IMR-90 (cell line): ENCODE measurements at regions not wholly inside any gene's neighbourhood (a gene's known extent, or its start where the extent isn't known, plus 50 kb on each side); places are given as distances from the start of the nearest gene placed in this dataset.

Source experiments
- ATAC-seq: fragments of 200-7000 bp; cut with Tn5 transposase; 2 replicates; pipeline ENCODE4 v1.9.1; 2020; ENCODE audit warnings: low read depth, mild to moderate bottlenecking, moderate library complexity
- BruUV-seq: library from RNA; stranded (reverse); fragments of 400-500 nt; replicated peaks from 2 replicates; lab custom pipeline; 2021; lab: Mats Ljungman, UMichigan
- CTCF ChIA-PET: fragments of 300-600 bp; formaldehyde crosslinking; extraction: SDS; loops from one replicate; lab custom pipeline; 2021; ENCODE audit warnings: antibody characterized with exemption; lab: Yijun Ruan, JAX
- POLR2A ChIA-PET: fragments of 300-600 bp; sonication (Branson Sonifier 250); formaldehyde crosslinking; loops from one replicate; lab custom pipeline; 2022; ENCODE audit warnings: antibody characterized with exemption; ENCODE audit not compliant: unreplicated experiment; lab: Charles Lee
- DNase-seq: peaks from one replicate; pipeline ENCODE4 v3.0.0; 2013
- H2AFZ ChIP-seq: replicated peaks from 2 replicates; pipeline ENCODE3; 2013; ENCODE audit warnings: low read length, mild to moderate bottlenecking; ENCODE audit not compliant: poor library complexity
- H2AK5ac ChIP-seq: 2 replicates; pipeline ENCODE4 v1.6.1; 2013; ENCODE audit warnings: low read depth, low read length, inconsistent platforms
- H2AK9ac ChIP-seq: replicated peaks from 2 replicates; pipeline ENCODE3; 2013; ENCODE audit warnings: mild to moderate bottlenecking, low read depth, low read length, moderate library complexity; ENCODE audit not compliant: poor library complexity
- H2BK120ac ChIP-seq: 2 replicates; pipeline ENCODE4 v1.6.1; 2013; ENCODE audit warnings: low read depth, low read length, inconsistent platforms
- H2BK15ac ChIP-seq: 3 replicates; pipeline ENCODE4 v1.6.1; 2013; ENCODE audit warnings: low read depth, low read length, inconsistent platforms
- H2BK20ac ChIP-seq: 2 replicates; pipeline ENCODE4 v1.6.1; 2013; ENCODE audit warnings: low read depth, mild to moderate bottlenecking, inconsistent platforms, low read length, moderate library complexity
- H2BK5ac ChIP-seq: 2 replicates; pipeline ENCODE4 v1.6.1; 2013; ENCODE audit warnings: mild to moderate bottlenecking, low read depth, low read length, inconsistent platforms; ENCODE audit not compliant: poor library complexity, severe bottlenecking
- H3K14ac ChIP-seq: replicated peaks from 2 replicates; pipeline ENCODE4 v1.6.1; 2013; ENCODE audit warnings: low read depth, low read length, inconsistent platforms
- H3K18ac ChIP-seq: 2 replicates; pipeline ENCODE4 v1.6.1; 2013; ENCODE audit warnings: low read depth, low read length, control low read depth
- H3K23ac ChIP-seq: 2 replicates; pipeline ENCODE4 v1.6.1; 2013; ENCODE audit warnings: low read depth, low read length, inconsistent platforms
- H3K27ac ChIP-seq: 2 replicates; pipeline ENCODE4 v1.5.1; 2013; ENCODE audit warnings: mild to moderate bottlenecking, control low read depth, low read length; ENCODE audit not compliant: insufficient read depth
- H3K27me3 ChIP-seq: 2 replicates; pipeline ENCODE4 v1.6.1; 2013; ENCODE audit warnings: low read length; ENCODE audit not compliant: control insufficient read depth, insufficient read depth
- H3K36me3 ChIP-seq: 2 replicates; pipeline ENCODE4 v1.6.1; 2013; ENCODE audit warnings: low read length, mixed read lengths; ENCODE audit not compliant: control insufficient read depth, insufficient read depth
- H3K4ac ChIP-seq: 2 replicates; pipeline ENCODE4 v1.6.1; 2013; ENCODE audit warnings: low read depth, low read length, inconsistent platforms
- H3K4me1 ChIP-seq: 2 replicates; pipeline ENCODE4 v1.6.1; 2013; ENCODE audit warnings: low read length, mixed read lengths; ENCODE audit not compliant: control insufficient read depth, insufficient read depth
- H3K4me2 ChIP-seq: 2 replicates; pipeline ENCODE4 v1.6.1; 2013; ENCODE audit warnings: low read depth, mild to moderate bottlenecking, control low read depth, low read length, moderate library complexity
- H3K4me3 ChIP-seq: 2 replicates; pipeline ENCODE4 v1.5.1; 2013; ENCODE audit warnings: low read depth, mild to moderate bottlenecking, control low read depth, low read length, moderate library complexity; ENCODE audit not compliant: insufficient read depth
- H3K56ac ChIP-seq: 2 replicates; pipeline ENCODE4 v1.6.1; 2013; ENCODE audit warnings: low read length, inconsistent platforms; ENCODE audit not compliant: insufficient read depth; ENCODE audit errors: extremely low read depth
- H3K79me1 ChIP-seq, 2 experiments: 2 replicates each; pipeline ENCODE4 v1.6.1; 2013; ENCODE audit warnings: low read length in 2 of 2, inconsistent platforms in 1 of 2, low read depth in 1 of 2
- H3K9ac ChIP-seq: 2 replicates; pipeline ENCODE4 v1.6.1; 2013; ENCODE audit warnings: low read depth, low read length, control low read depth
- H3K9me1 ChIP-seq: 2 replicates; pipeline ENCODE4 v1.6.1; 2013; ENCODE audit warnings: low read length, inconsistent platforms; ENCODE audit not compliant: insufficient read depth
- H3K9me3 ChIP-seq: 2 replicates; pipeline ENCODE4 v1.6.1; 2013; ENCODE audit warnings: low read length; ENCODE audit not compliant: control insufficient read depth, insufficient read depth
- H4K20me1 ChIP-seq: 2 replicates; pipeline ENCODE4 v1.6.1; 2013; ENCODE audit warnings: low read length, inconsistent platforms; ENCODE audit not compliant: insufficient read depth
- H4K5ac ChIP-seq: 2 replicates; pipeline ENCODE4 v1.6.1; 2013; ENCODE audit warnings: mild to moderate bottlenecking, low read depth, low read length, control low read depth
- H4K8ac ChIP-seq, 2 experiments: 2 replicates each; pipeline ENCODE4 v1.6.1; 2013; ENCODE audit warnings: low read depth in 2 of 2, low read length in 2 of 2, control low read depth in 1 of 2, inconsistent platforms in 1 of 2
- H4K91ac ChIP-seq: 2 replicates; pipeline ENCODE4 v1.6.1; 2013; ENCODE audit warnings: low read depth, low read length, inconsistent platforms; ENCODE audit not compliant: insufficient read depth
- BHLHE40 ChIP-seq: fragments of 150-350 bp; IDR thresholded peaks from 2 replicates; pipeline ENCODE4 v1.6.1; 2016; ENCODE audit warnings: mild to moderate bottlenecking, low read depth, low read length
- CEBPB ChIP-seq: IDR thresholded peaks from 2 replicates; pipeline ENCODE4 v1.6.1; 2012; ENCODE audit warnings: low read depth, low read length, improper control_type of control experiment
- CTCF ChIP-seq: conservative IDR thresholded peaks from 2 replicates; pipeline ENCODE4 v1.5.1; 2012; ENCODE audit warnings: mild to moderate bottlenecking, low read depth, low read length, improper control_type of control experiment
- ELK1 ChIP-seq: fragments of 150-350 bp; IDR thresholded peaks from 2 replicates; pipeline ENCODE4 v1.6.1; 2016; ENCODE audit warnings: low read depth, mild to moderate bottlenecking, low read length, moderate library complexity, borderline replicate concordance
- FOS ChIP-seq: fragments of 150-350 bp; IDR thresholded peaks from 2 replicates; pipeline ENCODE4 v1.6.1; 2016; ENCODE audit warnings: low read depth, low read length
- MAFK ChIP-seq: IDR thresholded peaks from 2 replicates; pipeline ENCODE4 v1.6.1; 2012; ENCODE audit warnings: low read depth, low read length, improper control_type of control experiment
- MXI1 ChIP-seq: IDR thresholded peaks from 2 replicates; pipeline ENCODE4 v1.6.1; 2012; ENCODE audit warnings: low read depth, mild to moderate bottlenecking, low read length, moderate library complexity, borderline replicate concordance
- POLR2A ChIP-seq: IDR thresholded peaks from 2 replicates; pipeline ENCODE4 v1.6.1; 2012; ENCODE audit warnings: mild to moderate bottlenecking, low read depth, low read length
- RAD21 ChIP-seq: IDR thresholded peaks from 2 replicates; pipeline ENCODE4 v1.6.1; 2012; ENCODE audit warnings: low read length, improper control_type of control experiment
- USF2 ChIP-seq: fragments of 150-350 bp; IDR thresholded peaks from 2 replicates; pipeline ENCODE4 v1.6.1; 2017; ENCODE audit warnings: mild to moderate bottlenecking, antibody characterized with exemption, low read length, low read depth
- WGBS, 2 experiments: methylation state at CpG; one replicate each; pipeline versions ENCODE4 v1.1.5 to v1.1.7; 2013; ENCODE audit warnings: missing lambda C conversion rate in 2 of 2; ENCODE audit not compliant: insufficient read length in 1 of 2; ENCODE audit errors: extremely low coverage in 2 of 2; 5-methylcytosine and 5-hydroxymethylcytosine counted together
- dilution Hi-C: fragments of 300-500 bp; cut with HindIII; formaldehyde crosslinking; loops from one replicate; pipeline ENCODE4 v1.14.3; 2018; ENCODE audit warnings: low sequenced_read_pairs; ENCODE audit not compliant: unreplicated experiment
- in situ Hi-C: fragments of 300-500 bp; cut with MboI; formaldehyde crosslinking; loops from 3 replicates; pipeline ENCODE4 v1.14.3; 2019; ENCODE audit warnings: low sequenced_read_pairs, inconsistent platforms, mixed read lengths
- intact Hi-C: fragments of 100-400 bp; cut with micrococcal nuclease; formaldehyde crosslinking; loops from 2 replicates; pipeline ENCODE4 v1.10.0; 2022

GRCh38 chr2:17069564-17069963 is 403.9 kb upstream of the CYRIA start:
- no peak overlapping the region for H3K4ac ChIP-seq
- H2AK9ac ChIP-seq = no peak overlapping the region
- DNase-seq (no peak), ATAC-seq (no peak)
- WGBS, 2 experiments = no CpG with 5 or more reads among the region's 4 CpGs
- intact Hi-C loops = no loop called here
- H3K4me2 ChIP-seq = no peak overlapping the region
- H3K27me3 ChIP-seq = no peaks in the 10 kb centered on the region
- no peak overlapping the region for H2BK20ac ChIP-seq
- no peak overlapping the region for H3K56ac ChIP-seq
- no peak overlapping the region for H3K23ac ChIP-seq
- H3K36me3 ChIP-seq = no peaks in the 10 kb centered on the region
- H4K5ac ChIP-seq = no peak overlapping the region
- no peak overlapping the region for H2BK120ac ChIP-seq
- H3K4me3 ChIP-seq = no peak overlapping the region
- no peak overlapping the region for H3K27ac ChIP-seq
- H3K18ac ChIP-seq = no peak overlapping the region
- no peak overlapping the region for H2BK15ac ChIP-seq
- peaks cover 9% of the 10 kb centered on the region for H3K9me3 ChIP-seq
- no peaks in the 10 kb centered on the region for H3K79me1 ChIP-seq
- no peak overlapping the region for H3K14ac ChIP-seq
- CTCF ChIA-PET = no interaction called here
- H2AK5ac ChIP-seq = no peak overlapping the region
- H2BK5ac ChIP-seq = no peak overlapping the region
- H2AFZ ChIP-seq = no peak overlapping the region
- no peak overlapping the region for H3K9ac ChIP-seq
- in situ Hi-C loops = no loop called here
- H3K4me1 ChIP-seq = no peaks in the 10 kb centered on the region
- TF ChIP-seq CTCF = no peak
- TF ChIP-seq MXI1 = no peak
- TF ChIP-seq FOS = no peak
- TF ChIP-seq USF2 = no peak
- TF ChIP-seq ELK1 = no peak
- TF ChIP-seq BHLHE40 = no peak
- no peak for TF ChIP-seq POLR2A
- no peak for TF ChIP-seq MAFK
- TF ChIP-seq CEBPB = no peak
- no peak for TF ChIP-seq RAD21
- no peaks in the 10 kb centered on the region for H3K9me1 ChIP-seq
- no peak overlapping the region for H4K91ac ChIP-seq
- H4K8ac ChIP-seq = no peak overlapping the region
- POLR2A ChIA-PET = no interaction called here
- no TSS peak for BruUV-seq
- dilution Hi-C loops = no loop called here
- H4K20me1 ChIP-seq = no peaks in the 10 kb centered on the region
